ENCODE measurements at regions not wholly inside any gene's neighbourhood (a gene's known extent, or its start where the extent isn't known, plus 50 kb on each side); places are given as distances from the start of the nearest gene placed in this dataset.

- Histone ChIP-seq H2BK120ac (replicated peaks; ENCODE audit: low read depth, low read length) (no peak overlapping the region), H3K79me1 (ENCODE audit: low read depth, low read length) (no peaks in the 10 kb centered on the region), H3K56ac (replicated peaks; ENCODE audit: insufficient read length, low read depth, low read length) (no peak overlapping the region), H3K4me1 (replicated peaks in 1 of 4; ENCODE audit: control insufficient read depth in 3 of 4, insufficient read depth in 4 of 4, low read length in 3 of 4) (no peaks in the 10 kb centered on the region), H2BK15ac (ENCODE audit: low read length) (peak overlapping the region; percentile 11; the same call in 1 of the 2 replicates), H3K4me3 (ENCODE audit: extremely low read depth in 1 of 4, insufficient read depth in 2 of 4, low read depth in 3 of 4, low read length in 4 of 4) (no peak overlapping the region), H4K91ac (replicated peaks; ENCODE audit: insufficient read length, low read length) (no peak overlapping the region), H3K4me2 (ENCODE audit: insufficient read depth in 1 of 2, low read depth in 2 of 2, low read length in 2 of 2) (no peak overlapping the region), H3K9ac (replicated peaks in 1 of 4; ENCODE audit: extremely low read depth in 1 of 4, low read depth in 3 of 4, low read length in 3 of 4) (no peak overlapping the region), H3K4ac (replicated peaks; ENCODE audit: insufficient read length, low read depth, low read length) (no peak overlapping the region), H2BK20ac (ENCODE audit: low read length) (no peak overlapping the region), H3K9me3 (ENCODE audit: insufficient read depth in 2 of 2, low read depth in 1 of 2, low read length in 1 of 2) (no peaks in the 10 kb centered on the region), H3K23ac (ENCODE audit: insufficient read length) (no peak overlapping the region), H4K5ac (ENCODE audit: insufficient read length, low read depth, low read length) (no peak overlapping the region), H3K27me3 (replicated peaks in 1 of 4; ENCODE audit: control insufficient read depth in 3 of 4, extremely low read depth in 1 of 4, insufficient read depth in 3 of 4, low read length in 3 of 4) (no peaks in the 10 kb centered on the region), H2AK5ac (ENCODE audit: low read depth, low read length) (no peak overlapping the region), H3K23me2 (ENCODE audit: low read depth, low read length) (no peaks in the 10 kb centered on the region), H3K36me3 (ENCODE audit: control insufficient read depth in 2 of 4, insufficient read depth in 4 of 4, low read length in 3 of 4) (no peaks in the 10 kb centered on the region), H4K8ac (ENCODE audit: extremely low read depth, insufficient read depth, low read length) (no peak overlapping the region), H2BK12ac (ENCODE audit: low read depth, low read length) (no peak overlapping the region), H3K14ac (ENCODE audit: insufficient read length) (no peak overlapping the region), H2AFZ (ENCODE audit: low read length) (0 out of 2 replicates have a peak overlapping the region, but pooled peaks have one; percentile 43), H3K18ac (ENCODE audit: extremely low read depth, low read length) (no peak overlapping the region), H3K79me2 (ENCODE audit: control insufficient read depth in 1 of 2, insufficient read depth in 2 of 2, low read length in 2 of 2) (no peaks in the 10 kb centered on the region), H4K20me1 (replicated peaks in 1 of 2; ENCODE audit: control insufficient read depth in 1 of 2, insufficient read depth in 2 of 2, low read length in 2 of 2) (no peaks in the 10 kb centered on the region), H2BK5ac (ENCODE audit: low read depth, low read length) (no peak overlapping the region), H3K27ac (ENCODE audit: low read depth, low read length) (no peak overlapping the region)
- no peak for DNase-seq (ENCODE audit: low read depth in 1 of 2, low spot score in 2 of 2)
- WGBS, 2 experiments (ENCODE audit: extremely low coverage in 1 of 2, insufficient coverage in 1 of 2, insufficient read length in 1 of 2, insufficient replicate concordance in 2 of 2, low coverage in 1 of 2, low lambda C conversion rate in 2 of 2, missing lambda C conversion rate in 1 of 2): 92% methylated on average over 2 of the region's 2 CpGs; no CpG with 5 or more reads in 1 of the 2 experiments
- TF ChIP-seq POU5F1 (IDR thresholded peaks at IDR 0.05; ENCODE audit: low read depth, low read length) (no peak), CHD1 (IDR thresholded peaks at IDR 0.05; ENCODE audit: low read depth, low read length) (no peak), RXRA (IDR thresholded peaks at IDR 0.05; ENCODE audit: insufficient read depth, low read depth, low read length) (no peak)
- CTCF ChIA-PET (ENCODE audit: partially characterized antibody): interaction anchor here (1.0 to 2.5 kb wide), 12 partner anchors 8 to 1313 kb away, joined by 3 to 14 read pairs (median 4); no protein-coding TSS in a partner anchor
- POLR2A ChIA-PET (ENCODE audit: partially characterized antibody): no interaction called here
- no peak for FAIRE-seq
Observed at GRCh38 chr2:35409762-35410161, 945.8 kb upstream of the CRIM1 start.

Measured in H1 (cell line).